ENCODE measurements at regions not wholly inside any gene's neighbourhood (a gene's known extent, or its start where the extent isn't known, plus 50 kb on each side); places are given as distances from the start of the nearest gene placed in this dataset.

DNA sequence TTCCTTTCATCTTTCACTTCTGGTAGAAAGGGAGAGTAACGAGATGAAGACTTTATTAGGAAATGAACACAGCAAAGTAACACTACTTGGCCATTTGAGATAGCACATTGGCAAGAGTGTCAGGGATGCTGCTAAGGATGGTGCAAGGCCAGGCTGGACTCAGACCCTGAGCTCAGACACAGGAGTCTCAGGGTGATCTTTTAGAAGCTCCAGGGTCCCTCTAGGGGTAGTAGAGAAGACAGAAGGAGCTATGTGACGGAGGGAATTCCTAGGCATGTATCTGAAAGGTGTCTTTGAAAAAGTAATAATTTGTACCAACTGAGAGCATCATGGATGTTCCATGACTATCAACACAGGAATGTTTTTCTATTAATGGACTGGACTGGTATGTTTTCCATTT, 436.5 kb downstream of the DHX35 start:
- DNase-seq (ENCODE audit: low read depth) = no peak

GRCh38 chr20:39397646-39398045, 435.5 kb downstream of the DHX35 start:
- DNase-seq (ENCODE audit: low read depth) = no peak

DNA sequence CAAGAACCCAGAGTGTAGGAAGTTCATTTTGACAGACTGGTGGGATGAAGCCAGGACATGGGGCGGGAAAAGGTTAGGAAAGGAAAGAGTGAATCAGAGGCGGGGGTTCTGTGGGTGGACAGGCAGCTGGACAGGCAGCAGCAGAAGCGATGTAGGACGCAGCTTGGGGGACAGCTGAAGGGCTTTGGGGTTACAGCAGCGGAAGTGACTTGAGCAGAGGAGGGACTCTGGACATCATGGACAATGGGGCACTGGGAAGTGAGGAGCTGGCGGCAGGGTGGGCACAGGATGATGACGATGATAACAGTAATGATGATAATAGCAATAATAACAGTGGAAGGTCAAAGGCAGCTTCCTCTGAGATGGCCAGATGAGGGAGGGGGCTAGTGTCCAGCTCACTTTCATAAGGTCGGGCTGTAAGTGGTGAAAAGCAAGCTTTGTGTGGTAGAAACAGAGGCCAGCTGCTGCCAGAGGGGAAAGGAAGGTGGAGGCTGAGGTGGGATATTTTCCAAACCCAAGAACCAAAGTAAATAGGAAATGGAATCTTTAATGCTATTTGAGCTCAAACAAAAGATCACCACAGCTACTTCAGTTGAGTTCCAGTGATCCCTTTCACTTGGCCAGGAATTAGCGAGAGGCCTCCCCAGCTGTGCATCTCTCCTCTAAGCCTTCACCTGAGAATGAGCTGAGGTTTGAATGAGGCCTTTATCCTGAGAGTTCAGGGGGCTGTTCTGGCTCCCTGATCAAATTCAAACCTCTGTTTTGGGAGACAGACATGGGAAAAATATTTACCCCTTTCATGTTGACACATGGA, 433.5 kb downstream of the DHX35 start:
- DNase-seq (ENCODE audit: low read depth) = no peak

DNA sequence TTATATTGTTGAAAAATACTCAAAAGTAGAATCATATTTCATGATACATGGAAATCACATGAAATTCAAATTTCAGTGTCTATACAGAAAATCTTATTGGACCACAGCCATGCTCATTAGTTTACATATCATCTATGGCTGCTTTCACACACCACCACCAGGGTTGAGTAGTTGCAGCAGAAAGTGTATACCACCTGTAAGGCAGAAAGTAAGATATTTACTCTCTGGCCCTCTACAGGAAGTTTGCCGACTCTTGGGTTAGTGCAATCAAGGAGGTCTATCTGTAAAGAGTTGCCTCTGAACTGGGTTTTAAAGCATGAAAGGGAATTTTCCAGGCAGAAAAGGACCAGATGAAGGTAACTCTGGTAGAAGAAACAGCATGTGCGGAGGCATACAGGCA, 432.3 kb downstream of the DHX35 start:
- no peak for DNase-seq (ENCODE audit: low read depth)

- DNase-seq (ENCODE audit: low read depth) = no peak
Observed at GRCh38 chr20:39390186-39390585, 428.0 kb downstream of the DHX35 start.

DNA sequence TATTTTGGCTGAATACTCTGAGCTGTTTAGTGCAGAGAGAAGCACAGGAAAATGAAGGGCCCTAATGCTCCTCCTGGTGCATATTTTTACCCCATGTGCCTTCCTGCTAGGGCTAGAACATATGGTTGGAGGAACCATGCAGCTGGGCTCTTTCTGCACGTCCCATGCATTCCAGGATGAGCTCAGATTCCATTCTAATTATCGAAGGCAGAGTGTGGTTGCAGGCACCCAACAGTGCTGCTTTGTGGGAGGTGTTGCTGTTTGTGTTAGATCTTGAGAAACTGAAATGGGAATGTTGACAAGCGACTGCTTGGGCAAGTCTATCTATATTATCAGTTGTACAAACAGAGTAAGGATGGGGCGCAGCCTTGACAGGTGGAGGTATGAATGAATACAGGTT, 419.5 kb downstream of the DHX35 start:
- no peak for DNase-seq (ENCODE audit: low read depth)

GRCh38 chr20:39378776-39379175, 416.6 kb downstream of the DHX35 start:
- no peak for DNase-seq (ENCODE audit: low read depth)

DNA sequence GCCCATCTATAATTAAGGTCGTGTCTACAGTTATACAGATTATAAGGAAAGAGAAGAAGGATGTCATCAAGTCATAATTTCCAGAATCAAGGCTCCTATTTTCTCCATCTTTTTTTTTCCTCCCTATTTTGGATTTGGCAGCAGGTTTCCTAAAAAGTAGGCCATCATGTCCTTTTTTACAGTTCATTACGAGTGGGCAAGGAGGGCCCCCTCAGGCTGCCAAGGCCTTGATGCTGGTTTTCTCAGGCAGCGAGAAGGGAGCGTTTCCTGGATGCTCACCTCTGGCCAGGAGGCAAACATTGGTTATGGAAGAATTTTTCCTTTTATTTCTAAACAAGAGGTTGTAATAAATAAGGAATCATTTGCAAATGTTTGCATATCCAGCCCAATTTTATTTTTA, 414.6 kb downstream of the DHX35 start:
- DNase-seq (ENCODE audit: low read depth) = no peak

- DNase-seq (ENCODE audit: low read depth) = no peak
Observed at GRCh38 chr20:39364320-39364719, 402.2 kb downstream of the DHX35 start.

GRCh38 chr20:39359981-39360620, 398.0 kb downstream of the DHX35 start:
- no peak for DNase-seq (ENCODE audit: low read depth)

GRCh38 chr20:39358052-39358451, 395.9 kb downstream of the DHX35 start:
- no peak for DNase-seq (ENCODE audit: low read depth)

DNA sequence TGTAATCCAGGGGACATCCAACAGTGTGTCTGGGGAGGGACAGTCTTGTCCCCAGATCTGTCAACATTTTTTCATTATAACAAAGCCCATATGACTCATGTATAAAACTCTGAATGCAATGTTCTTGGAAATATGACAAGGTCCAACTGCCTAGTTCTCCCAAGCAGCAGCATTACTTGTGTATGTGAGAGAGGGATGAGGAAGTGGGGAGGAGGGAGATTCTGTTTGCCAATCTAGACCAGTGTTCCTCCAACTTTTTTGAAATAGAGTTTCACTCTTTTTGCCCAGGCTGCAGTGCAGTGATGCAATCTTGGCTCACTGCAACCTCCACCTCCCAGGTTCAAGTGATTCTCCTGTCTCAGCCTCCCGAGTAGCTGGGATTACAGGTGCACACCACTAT, 394.8 kb downstream of the DHX35 start:
- DNase-seq (ENCODE audit: low read depth) = no peak

DNA sequence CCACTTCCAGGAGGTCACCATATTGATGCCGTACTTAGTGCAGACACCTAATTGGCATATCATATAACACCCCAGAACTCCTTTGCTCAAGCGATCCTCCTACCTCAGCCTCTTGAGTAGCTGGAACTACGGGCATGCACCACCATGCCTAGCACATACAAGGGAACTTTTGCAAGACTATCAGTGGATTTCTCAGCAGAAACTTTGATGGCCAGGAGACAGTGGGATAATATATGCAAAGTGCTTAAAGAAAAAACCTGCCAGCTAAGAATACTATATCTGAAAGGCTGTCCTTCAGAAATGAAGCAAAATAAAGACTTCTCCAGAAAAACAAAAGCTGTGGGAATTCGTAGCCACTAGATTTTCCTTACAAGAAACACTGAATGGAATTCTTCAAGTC, 387.1 kb downstream of the DHX35 start:
- no peak for DNase-seq (ENCODE audit: low read depth)

GRCh38 chr20:39347626-39348025, 385.5 kb downstream of the DHX35 start:
- no peak for DNase-seq (ENCODE audit: low read depth)

- no peak for DNase-seq (ENCODE audit: low read depth)
Observed at GRCh38 chr20:39342463-39342862, 380.3 kb downstream of the DHX35 start.

- DNase-seq (ENCODE audit: low read depth) = no peak
Observed at GRCh38 chr20:39338469-39339376, 376.6 kb downstream of the DHX35 start.

DNA sequence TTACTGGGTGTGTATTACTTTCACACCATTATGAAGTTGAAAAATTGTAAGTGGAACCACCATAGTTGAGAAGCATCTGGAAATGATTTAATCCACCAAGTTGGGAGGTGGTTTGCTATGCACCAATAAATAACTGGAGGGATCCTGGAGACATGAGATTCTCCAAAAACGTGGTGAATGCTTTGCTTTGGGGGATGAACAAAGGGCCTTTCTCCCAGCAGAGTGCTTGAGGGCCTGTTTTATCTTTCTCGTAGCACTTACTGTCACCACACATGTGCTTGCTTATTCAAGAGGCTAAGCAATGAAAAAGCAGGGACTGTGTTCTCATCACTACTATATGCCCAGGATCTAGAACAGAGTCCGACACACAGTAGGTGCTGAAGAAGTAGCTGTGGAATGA, 371.1 kb downstream of the DHX35 start:
- DNase-seq (ENCODE audit: low read depth) = no peak

- no peak for DNase-seq (ENCODE audit: low read depth)
Observed at GRCh38 chr20:39328347-39328746, 366.2 kb downstream of the DHX35 start.

- no peak for DNase-seq (ENCODE audit: low read depth)
Observed at GRCh38 chr20:39326050-39326449, 363.9 kb downstream of the DHX35 start.

DNA sequence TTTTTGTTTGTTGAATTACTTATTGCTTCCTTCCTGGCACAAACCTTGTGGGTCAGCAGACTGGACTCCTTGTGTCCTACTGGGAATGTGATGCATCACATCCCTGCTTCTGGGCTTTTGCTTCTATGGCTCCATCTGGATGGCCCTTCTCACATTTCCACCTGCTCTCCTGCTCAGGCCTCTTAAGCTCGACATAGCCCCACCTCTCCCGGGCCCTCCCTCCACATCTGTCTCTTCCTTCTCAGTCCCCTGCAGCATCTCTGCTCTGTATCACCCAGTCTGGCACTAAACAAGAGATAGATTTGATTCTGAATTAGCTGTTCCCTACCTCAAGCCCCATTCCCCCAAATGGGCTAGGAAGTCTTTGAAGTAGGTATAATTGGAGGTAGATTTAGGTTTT, 356.8 kb downstream of the DHX35 start:
- no peak for DNase-seq (ENCODE audit: low read depth)

DNA sequence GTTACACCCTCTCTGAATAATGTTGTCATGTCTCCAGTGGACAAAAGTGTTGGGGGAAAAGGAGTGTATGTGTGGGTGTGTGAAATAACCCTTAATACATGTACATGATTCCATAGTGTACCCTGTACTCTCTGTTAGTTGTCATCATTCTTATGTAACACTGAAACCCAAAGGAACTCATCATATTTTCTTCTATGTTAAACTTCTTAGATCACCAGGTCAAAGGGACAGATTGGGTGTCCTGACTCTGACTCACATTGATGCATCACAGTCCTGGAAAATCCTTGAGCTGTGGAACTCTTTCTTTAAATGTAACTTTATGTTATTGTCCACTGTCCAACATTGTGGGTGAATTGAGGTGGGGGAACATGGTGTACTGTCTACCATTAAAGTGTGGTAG, 350.5 kb downstream of the DHX35 start:
- DNase-seq (ENCODE audit: low read depth) = no peak

- no peak for DNase-seq (ENCODE audit: low read depth)
Observed at GRCh38 chr20:39311851-39312506, 349.8 kb downstream of the DHX35 start.

Measured in CMK (cell line).